LNCaP clone FGC (cell line): ENCODE measurements at regions not wholly inside any gene's neighbourhood (a gene's known extent, or its start where the extent isn't known, plus 50 kb on each side); places are given as distances from the start of the nearest gene placed in this dataset.

Source experiments
- DNase-seq: peaks from one replicate; pipeline ENCODE4 v3.0.0-alpha.2; 2011; ENCODE audit warnings: low read depth
- H3K4me3 ChIP-seq: 2 replicates; pipeline ENCODE4 v1.5.1; 2011; ENCODE audit warnings: mild to moderate bottlenecking, low read depth, low read length, control low read depth
- CTCF ChIP-seq: IDR thresholded peaks from 2 replicates; pipeline ENCODE4 v1.5.1; 2012; ENCODE audit warnings: mild to moderate bottlenecking; ENCODE audit not compliant: control insufficient read depth, insufficient read depth; ENCODE audit errors: extremely low read depth

GRCh38 chr11:8794677-8795103, 112.1 kb downstream of the RPL27A start:
- no peak for TF ChIP-seq CTCF
- no peak overlapping the region for H3K4me3 ChIP-seq
- DNase-seq = no peak

- no peak for DNase-seq
- TF ChIP-seq CTCF = no peak
- H3K4me3 ChIP-seq = no peak overlapping the region
These were observed 114.0 kb upstream of the AKIP1 start for GRCh38 chr11:8796941-8797340.

- no peak overlapping the region for H3K4me3 ChIP-seq
- no peak for TF ChIP-seq CTCF
- no peak for DNase-seq
These were observed 111.7 kb upstream of the AKIP1 start for GRCh38 chr11:8799273-8799672.

- no peak for TF ChIP-seq CTCF
- no peak overlapping the region for H3K4me3 ChIP-seq
- no peak for DNase-seq
These were observed 110.4 kb upstream of the AKIP1 start for GRCh38 chr11:8800520-8801110.

- DNase-seq = no peak
- TF ChIP-seq CTCF = no peak
- no peak overlapping the region for H3K4me3 ChIP-seq
These were observed 109.9 kb upstream of the AKIP1 start for GRCh38 chr11:8801121-8801520.

GRCh38 chr11:8802251-8802650, 108.7 kb upstream of the AKIP1 start:
- no peak for DNase-seq

More at GRCh38 chr11:8802251-8802650, 108.7 kb upstream of the AKIP1 start:
- TF ChIP-seq CTCF = no peak
- H3K4me3 ChIP-seq = no peak overlapping the region
